OCI-LY1 (cell line): ENCODE measurements at regions not wholly inside any gene's neighbourhood (a gene's known extent, or its start where the extent isn't known, plus 50 kb on each side); places are given as distances from the start of the nearest gene placed in this dataset.

ENCODE experiments used
- EZH2 ChIP-seq: fragments of 200-600 bp; sonication (generic), shearing (Covaris generic); IDR thresholded peaks from 2 replicates; pipeline ENCODE4 v1.8.0; 2017; ENCODE audit warnings: borderline replicate concordance, mixed run types, mild to moderate bottlenecking, antibody characterized with exemption, low read length, moderate library complexity, mixed read lengths
- TF ChIP-seq, protein P1 (sequence below): fragments of 200-600 bp; sonication (generic), shearing (Covaris generic); IDR thresholded peaks from 2 replicates; pipeline ENCODE4 v1.5.1; 2017; ENCODE audit warnings: mild to moderate bottlenecking, antibody characterized with exemption, low read length, moderate library complexity, mixed read lengths

DNA sequence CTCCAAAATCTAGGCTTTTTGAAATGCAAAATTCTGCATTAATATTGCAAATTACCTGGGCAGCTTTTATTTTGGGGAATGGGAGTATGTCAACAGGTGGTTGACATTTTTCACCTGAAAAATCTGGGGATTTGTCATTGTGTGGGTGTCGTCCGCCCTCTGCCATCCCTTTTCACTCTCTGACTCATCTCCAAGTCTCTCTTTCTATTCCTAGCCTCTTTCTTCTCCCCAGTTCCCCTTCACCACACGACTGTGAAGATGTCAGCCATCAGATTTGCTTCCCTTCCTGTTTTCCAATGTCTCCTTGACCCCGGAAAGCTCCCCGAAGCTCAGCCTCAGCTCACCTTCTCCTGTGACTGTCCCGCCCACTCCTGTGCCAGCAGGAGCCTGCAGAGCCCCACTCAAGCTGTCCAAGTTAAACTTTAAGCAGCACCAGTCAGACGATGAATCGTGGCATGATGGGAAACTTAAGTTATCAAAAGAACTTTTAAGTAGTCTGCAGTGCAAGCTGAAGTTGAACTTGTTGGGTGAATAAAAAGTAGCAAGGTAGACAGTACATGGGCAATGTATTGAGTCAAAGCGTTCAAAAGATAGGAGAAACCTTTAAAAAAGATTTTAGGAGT, 590.2 kb downstream of the VRK1 start:
- TF ChIP-seq, protein P1, sequence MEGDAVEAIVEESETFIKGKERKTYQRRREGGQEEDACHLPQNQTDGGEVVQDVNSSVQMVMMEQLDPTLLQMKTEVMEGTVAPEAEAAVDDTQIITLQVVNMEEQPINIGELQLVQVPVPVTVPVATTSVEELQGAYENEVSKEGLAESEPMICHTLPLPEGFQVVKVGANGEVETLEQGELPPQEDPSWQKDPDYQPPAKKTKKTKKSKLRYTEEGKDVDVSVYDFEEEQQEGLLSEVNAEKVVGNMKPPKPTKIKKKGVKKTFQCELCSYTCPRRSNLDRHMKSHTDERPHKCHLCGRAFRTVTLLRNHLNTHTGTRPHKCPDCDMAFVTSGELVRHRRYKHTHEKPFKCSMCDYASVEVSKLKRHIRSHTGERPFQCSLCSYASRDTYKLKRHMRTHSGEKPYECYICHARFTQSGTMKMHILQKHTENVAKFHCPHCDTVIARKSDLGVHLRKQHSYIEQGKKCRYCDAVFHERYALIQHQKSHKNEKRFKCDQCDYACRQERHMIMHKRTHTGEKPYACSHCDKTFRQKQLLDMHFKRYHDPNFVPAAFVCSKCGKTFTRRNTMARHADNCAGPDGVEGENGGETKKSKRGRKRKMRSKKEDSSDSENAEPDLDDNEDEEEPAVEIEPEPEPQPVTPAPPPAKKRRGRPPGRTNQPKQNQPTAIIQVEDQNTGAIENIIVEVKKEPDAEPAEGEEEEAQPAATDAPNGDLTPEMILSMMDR: no peak
- no peak for TF ChIP-seq EZH2
